K562 (cell line): ENCODE measurements at regions not wholly inside any gene's neighbourhood (a gene's known extent, or its start where the extent isn't known, plus 50 kb on each side); places are given as distances from the start of the nearest gene placed in this dataset.

Source experiments
- ATAC-seq: fragments of 200-7000 bp; cut with Tn5 transposase; 3 replicates; pipeline ENCODE4 v1.9.1; 2020; ENCODE audit warnings: moderate library complexity
- BruUV-seq: library from RNA; stranded (reverse); fragments of 400-500 nt; replicated peaks from 2 replicates; lab custom pipeline; 2021; lab: Mats Ljungman, UMichigan
- CTCF ChIA-PET: fragments of 300-600 bp; formaldehyde crosslinking; extraction: SDS; loops from one replicate; lab custom pipeline; 2021; ENCODE audit warnings: low intra/inter-chr PET ratio; lab: Yijun Ruan, JAX
- POLR2A ChIA-PET: fragments of 300-600, 350-650 bp; sonication (Branson Sonifier 250); formaldehyde crosslinking; extraction: SDS; loops from one replicate; lab custom pipeline; 2021; ENCODE audit warnings: antibody characterized with exemption, inconsistent platforms; lab: Yijun Ruan, JAX
- DNase-seq, 4 experiments: peaks; one replicate each; pipeline versions ENCODE4 v3.0.0 to v3.0.0-alpha.2; 2011 to 2018; ENCODE audit warnings: low spot score in 3 of 4, mixed read lengths in 3 of 4; ENCODE audit errors: extremely low read depth in 1 of 4
- FAIRE-seq: peaks from 2 replicates; lab custom pipeline; 2011; peaks lifted over from hg19 to GRCh38; lab: Jason Lieb, UNC
- H2AFZ ChIP-seq: 2 replicates; pipeline ENCODE4 v1.6.0; 2011; ENCODE audit warnings: low read depth, low read length, control low read depth, inconsistent platforms
- H3K27ac ChIP-seq: fragments of 200-600 bp; 3 replicates; pipeline ENCODE4 v1.8.0; 2011; ENCODE audit warnings: low read depth, mild to moderate bottlenecking, control low read depth, inconsistent platforms, low read length, moderate library complexity, mixed read lengths; ENCODE audit errors: extremely low read depth
- H3K27me3 ChIP-seq, 2 experiments: fragments of 300-600 bp in 1 of 2; 2 replicates in 1 of 2; 3 replicates in 1 of 2; pipeline versions ENCODE4 v1.6.0 to v1.8.0; 2011; ENCODE audit warnings: inconsistent platforms in 2 of 2, low read length in 2 of 2, mild to moderate bottlenecking in 1 of 2, mixed read lengths in 1 of 2, moderate library complexity in 1 of 2; ENCODE audit not compliant: control insufficient read depth in 2 of 2, insufficient read depth in 2 of 2
- H3K36me3 ChIP-seq: fragments of 300-600 bp; 3 replicates; pipeline ENCODE4 v1.8.0; 2011; ENCODE audit warnings: mild to moderate bottlenecking, low read length, inconsistent platforms; ENCODE audit not compliant: control insufficient read depth, insufficient read depth
- H3K4me1 ChIP-seq, 2 experiments: fragments of 200-600 bp in 1 of 2; replicated peaks in 1 of 2; 2 replicates in 1 of 2; 3 replicates in 1 of 2; pipeline versions ENCODE4 v1.5.1 to v1.8.0; 2011; ENCODE audit warnings: inconsistent platforms in 2 of 2, low read length in 2 of 2, mild to moderate bottlenecking in 1 of 2, mixed read lengths in 1 of 2, moderate library complexity in 1 of 2; ENCODE audit not compliant: control insufficient read depth in 2 of 2, insufficient read depth in 2 of 2
- H3K4me2 ChIP-seq: 2 replicates; pipeline ENCODE4 v1.6.1; 2011; ENCODE audit warnings: low read length, control low read depth, inconsistent platforms, mixed read lengths; ENCODE audit not compliant: insufficient read depth
- H3K4me3 ChIP-seq: fragments of 200-600 bp; sonication (generic), shearing (Covaris generic); 2 replicates; pipeline ENCODE4 v1.5.1; 2016; ENCODE audit warnings: control low read depth, inconsistent platforms
- H3K79me2 ChIP-seq: fragments of 200-600 bp; 3 replicates; pipeline ENCODE4 v1.8.0; 2011; ENCODE audit warnings: low read length, inconsistent platforms; ENCODE audit not compliant: control insufficient read depth, insufficient read depth
- H3K9ac ChIP-seq, 2 experiments: 2 replicates each; pipeline versions ENCODE4 v1.6.0 to v1.6.1; 2011; ENCODE audit warnings: low read depth in 2 of 2, low read length in 2 of 2, control low read depth in 1 of 2, inconsistent platforms in 1 of 2, mild to moderate bottlenecking in 1 of 2, mixed read lengths in 1 of 2; ENCODE audit not compliant: insufficient read depth in 1 of 2
- H3K9me1 ChIP-seq: one replicate; pipeline ENCODE4 v1.6.0; 2011; ENCODE audit warnings: inconsistent platforms, mild to moderate bottlenecking, low read length, moderate library complexity; ENCODE audit not compliant: control insufficient read depth, insufficient read depth
- H3K9me3 ChIP-seq: replicated peaks from 2 replicates; pipeline ENCODE4 v1.5.1; 2011; ENCODE audit warnings: low read depth, low read length, inconsistent platforms; ENCODE audit not compliant: control insufficient read depth, insufficient read depth
- H4K20me1 ChIP-seq: replicated peaks from 2 replicates; pipeline ENCODE4 v1.6.1; 2011; ENCODE audit warnings: low read length, inconsistent platforms, mixed read lengths; ENCODE audit not compliant: control insufficient read depth, insufficient read depth
- HDAC8 ChIP-seq: fragments of 450-650 bp; IDR thresholded peaks from 2 replicates; pipeline ENCODE4 v1.6.1; 2016; ENCODE audit warnings: mild to moderate bottlenecking, missing genetic modification characterization, moderate library complexity, missing compliant biosample characterization
- PTTG1 ChIP-seq: fragments of 450-650 bp; IDR thresholded peaks from 2 replicates; pipeline ENCODE4 v1.6.1; 2016; ENCODE audit warnings: low read depth, mild to moderate bottlenecking, missing genetic modification characterization, missing compliant biosample characterization
- RCOR1 ChIP-seq, 2 experiments: IDR thresholded peaks; 2 replicates each; pipeline ENCODE4 v1.6.1; 2012; ENCODE audit warnings: low read depth in 2 of 2, low read length in 2 of 2, borderline replicate concordance in 1 of 2, improper control_type of control experiment in 1 of 2
- ZNF778 ChIP-seq: fragments of 450-650 bp; formaldehyde crosslinking; IDR thresholded peaks from 2 replicates; pipeline ENCODE4 v1.4.0; 2020; ENCODE audit warnings: mild to moderate bottlenecking, moderate library complexity
- WGBS: fragments of 100-300 bp; shearing (Covaris generic); methylation state at CpG from one replicate; pipeline ENCODE4 v1.1.6; 2016; ENCODE audit warnings: low coverage, mixed read lengths; ENCODE audit not compliant: insufficient coverage; ENCODE audit errors: missing lambda C conversion rate; 5-methylcytosine and 5-hydroxymethylcytosine counted together
- in situ Hi-C: fragments of 300-500 bp; cut with MboI; formaldehyde crosslinking; loops from 4 replicates; pipeline ENCODE4 v1.15.0; 2018; ENCODE audit warnings: inconsistent platforms, mixed read lengths
- intact Hi-C: fragments of 100-400 bp; cut with micrococcal nuclease; formaldehyde crosslinking; loops from 2 replicates; pipeline ENCODE4 v1.14.2; 2022
- TF ChIP-seq, protein P1 (sequence below): sonication (generic); formaldehyde crosslinking; IDR thresholded peaks from 2 replicates; pipeline ENCODE4 v1.8.1; 2023; ENCODE audit warnings: mild to moderate bottlenecking, missing genetic modification reagents
- TF ChIP-seq, protein P2 (sequence below): sonication (generic); formaldehyde crosslinking; IDR thresholded peaks from 2 replicates; pipeline ENCODE4 v1.8.0; 2023; ENCODE audit warnings: mild to moderate bottlenecking, missing genetic modification reagents
- TF ChIP-seq, protein P3 (sequence below), 2 experiments: fragments of 450-650 bp in 1 of 2; sonication (generic) in 1 of 2; formaldehyde crosslinking in 1 of 2; IDR thresholded peaks; 2 replicates each; pipeline versions ENCODE4 v1.7.1 to v1.9.0; 2016 to 2022; ENCODE audit warnings: inconsistent platforms in 1 of 2, mild to moderate bottlenecking in 1 of 2, missing genetic modification reagents in 1 of 2

- no peaks in the 10 kb centered on the region for H3K79me2 ChIP-seq
- FAIRE-seq (no peak), ATAC-seq (no peak), DNase-seq (no peak)
- in situ Hi-C loops (no loop called here), intact Hi-C loops (no loop called here)
- no peak overlapping the region for H3K9ac ChIP-seq
- H3K27ac ChIP-seq: no peak overlapping the region
- CTCF ChIA-PET: no interaction called here
- no peaks in the 10 kb centered on the region for H3K36me3 ChIP-seq
- H3K4me2 ChIP-seq: no peak overlapping the region
- H2AFZ ChIP-seq: no peak overlapping the region
- H3K9me1 ChIP-seq: no peaks in the 10 kb centered on the region
- no TSS peak for BruUV-seq
- 2% methylated on average over 3 of the region's 3 CpGs for WGBS
- H3K4me1 ChIP-seq: no peaks in the 10 kb centered on the region
- H4K20me1 ChIP-seq: no peaks in the 10 kb centered on the region
- H3K27me3 ChIP-seq: no peaks in the 10 kb centered on the region
- POLR2A ChIA-PET: no interaction called here
- H3K4me3 ChIP-seq: no peak overlapping the region
- no peaks in the 10 kb centered on the region; the same call in 1 of the 2 replicates for H3K9me3 ChIP-seq
- TF ChIP-seq ZNF778 (CRISPR knock-in tag) (no peak), RCOR1 (IDR thresholded peaks at IDR 0.05; ENCODE audit: borderline replicate concordance in 1 of 2, low read depth in 2 of 2, low read length in 2 of 2) (no peak), PTTG1 (tag) (no peak), HDAC8 (no peak)
- TF ChIP-seq, protein P1, sequence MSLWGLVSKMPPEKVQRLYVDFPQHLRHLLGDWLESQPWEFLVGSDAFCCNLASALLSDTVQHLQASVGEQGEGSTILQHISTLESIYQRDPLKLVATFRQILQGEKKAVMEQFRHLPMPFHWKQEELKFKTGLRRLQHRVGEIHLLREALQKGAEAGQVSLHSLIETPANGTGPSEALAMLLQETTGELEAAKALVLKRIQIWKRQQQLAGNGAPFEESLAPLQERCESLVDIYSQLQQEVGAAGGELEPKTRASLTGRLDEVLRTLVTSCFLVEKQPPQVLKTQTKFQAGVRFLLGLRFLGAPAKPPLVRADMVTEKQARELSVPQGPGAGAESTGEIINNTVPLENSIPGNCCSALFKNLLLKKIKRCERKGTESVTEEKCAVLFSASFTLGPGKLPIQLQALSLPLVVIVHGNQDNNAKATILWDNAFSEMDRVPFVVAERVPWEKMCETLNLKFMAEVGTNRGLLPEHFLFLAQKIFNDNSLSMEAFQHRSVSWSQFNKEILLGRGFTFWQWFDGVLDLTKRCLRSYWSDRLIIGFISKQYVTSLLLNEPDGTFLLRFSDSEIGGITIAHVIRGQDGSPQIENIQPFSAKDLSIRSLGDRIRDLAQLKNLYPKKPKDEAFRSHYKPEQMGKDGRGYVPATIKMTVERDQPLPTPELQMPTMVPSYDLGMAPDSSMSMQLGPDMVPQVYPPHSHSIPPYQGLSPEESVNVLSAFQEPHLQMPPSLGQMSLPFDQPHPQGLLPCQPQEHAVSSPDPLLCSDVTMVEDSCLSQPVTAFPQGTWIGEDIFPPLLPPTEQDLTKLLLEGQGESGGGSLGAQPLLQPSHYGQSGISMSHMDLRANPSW: no peak
- TF ChIP-seq, protein P2, sequence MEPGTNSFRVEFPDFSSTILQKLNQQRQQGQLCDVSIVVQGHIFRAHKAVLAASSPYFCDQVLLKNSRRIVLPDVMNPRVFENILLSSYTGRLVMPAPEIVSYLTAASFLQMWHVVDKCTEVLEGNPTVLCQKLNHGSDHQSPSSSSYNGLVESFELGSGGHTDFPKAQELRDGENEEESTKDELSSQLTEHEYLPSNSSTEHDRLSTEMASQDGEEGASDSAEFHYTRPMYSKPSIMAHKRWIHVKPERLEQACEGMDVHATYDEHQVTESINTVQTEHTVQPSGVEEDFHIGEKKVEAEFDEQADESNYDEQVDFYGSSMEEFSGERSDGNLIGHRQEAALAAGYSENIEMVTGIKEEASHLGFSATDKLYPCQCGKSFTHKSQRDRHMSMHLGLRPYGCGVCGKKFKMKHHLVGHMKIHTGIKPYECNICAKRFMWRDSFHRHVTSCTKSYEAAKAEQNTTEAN (CRISPR knock-in tag): no peak
- TF ChIP-seq, protein P3, sequence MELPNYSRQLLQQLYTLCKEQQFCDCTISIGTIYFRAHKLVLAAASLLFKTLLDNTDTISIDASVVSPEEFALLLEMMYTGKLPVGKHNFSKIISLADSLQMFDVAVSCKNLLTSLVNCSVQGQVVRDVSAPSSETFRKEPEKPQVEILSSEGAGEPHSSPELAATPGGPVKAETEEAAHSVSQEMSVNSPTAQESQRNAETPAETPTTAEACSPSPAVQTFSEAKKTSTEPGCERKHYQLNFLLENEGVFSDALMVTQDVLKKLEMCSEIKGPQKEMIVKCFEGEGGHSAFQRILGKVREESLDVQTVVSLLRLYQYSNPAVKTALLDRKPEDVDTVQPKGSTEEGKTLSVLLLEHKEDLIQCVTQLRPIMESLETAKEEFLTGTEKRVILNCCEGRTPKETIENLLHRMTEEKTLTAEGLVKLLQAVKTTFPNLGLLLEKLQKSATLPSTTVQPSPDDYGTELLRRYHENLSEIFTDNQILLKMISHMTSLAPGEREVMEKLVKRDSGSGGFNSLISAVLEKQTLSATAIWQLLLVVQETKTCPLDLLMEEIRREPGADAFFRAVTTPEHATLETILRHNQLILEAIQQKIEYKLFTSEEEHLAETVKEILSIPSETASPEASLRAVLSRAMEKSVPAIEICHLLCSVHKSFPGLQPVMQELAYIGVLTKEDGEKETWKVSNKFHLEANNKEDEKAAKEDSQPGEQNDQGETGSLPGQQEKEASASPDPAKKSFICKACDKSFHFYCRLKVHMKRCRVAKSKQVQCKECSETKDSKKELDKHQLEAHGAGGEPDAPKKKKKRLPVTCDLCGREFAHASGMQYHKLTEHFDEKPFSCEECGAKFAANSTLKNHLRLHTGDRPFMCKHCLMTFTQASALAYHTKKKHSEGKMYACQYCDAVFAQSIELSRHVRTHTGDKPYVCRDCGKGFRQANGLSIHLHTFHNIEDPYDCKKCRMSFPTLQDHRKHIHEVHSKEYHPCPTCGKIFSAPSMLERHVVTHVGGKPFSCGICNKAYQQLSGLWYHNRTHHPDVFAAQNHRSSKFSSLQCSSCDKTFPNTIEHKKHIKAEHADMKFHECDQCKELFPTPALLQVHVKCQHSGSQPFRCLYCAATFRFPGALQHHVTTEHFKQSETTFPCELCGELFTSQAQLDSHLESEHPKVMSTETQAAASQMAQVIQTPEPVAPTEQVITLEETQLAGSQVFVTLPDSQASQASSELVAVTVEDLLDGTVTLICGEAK (IDR thresholded peaks at IDR 0.05): no peak
- TF ChIP-seq, protein P3 (CRISPR knock-in tag; IDR thresholded peaks at IDR 0.05): no peak
Observed at GRCh38 chr4:137029026-137029425, 503.3 kb downstream of the PCDH18 start.
